Type B pancreatic cell (in vitro differentiated cells): ENCODE measurements at regions not wholly inside any gene's neighbourhood (a gene's known extent, or its start where the extent isn't known, plus 50 kb on each side); places are given as distances from the start of the nearest gene placed in this dataset.
A peak's percentile ranks its signal among the peaks of the same experiment; 100 is the strongest.

Experiments used
- DNase-seq: peaks from one replicate; pipeline ENCODE4 v3.0.0; 2021; ENCODE audit warnings: mixed read lengths; ENCODE audit not compliant: unreplicated experiment; ENCODE audit errors: extremely low spot score
- H3K27ac Mint-ChIP-seq: 2 replicates; pipeline ENCODE4 v1.8.0; 2021; ENCODE audit warnings: mild to moderate bottlenecking, mixed read lengths
- H3K27me3 Mint-ChIP-seq: 2 replicates; pipeline ENCODE4 v1.8.0; 2021; ENCODE audit warnings: mixed read lengths
- H3K36me3 Mint-ChIP-seq: 2 replicates; pipeline ENCODE4 v1.8.0; 2021; ENCODE audit warnings: mixed read lengths
- H3K4me1 Mint-ChIP-seq: one replicate; pipeline ENCODE4 v1.8.0; 2021; ENCODE audit warnings: mixed read lengths; ENCODE audit not compliant: unreplicated experiment
- H3K4me3 Mint-ChIP-seq: 2 replicates; pipeline ENCODE4 v1.8.0; 2021; ENCODE audit warnings: mild to moderate bottlenecking, mixed read lengths
- H3K9me3 Mint-ChIP-seq: 2 replicates; pipeline ENCODE4 v1.8.0; 2021; ENCODE audit warnings: mixed read lengths
- TF ChIP-seq, protein P1 (sequence below): fragments of 200-600 bp; sonication (generic); conservative IDR thresholded peaks from 2 replicates; pipeline ENCODE4 v1.5.0; 2021; ENCODE audit warnings: antibody characterized with exemption, mild to moderate bottlenecking

DNA sequence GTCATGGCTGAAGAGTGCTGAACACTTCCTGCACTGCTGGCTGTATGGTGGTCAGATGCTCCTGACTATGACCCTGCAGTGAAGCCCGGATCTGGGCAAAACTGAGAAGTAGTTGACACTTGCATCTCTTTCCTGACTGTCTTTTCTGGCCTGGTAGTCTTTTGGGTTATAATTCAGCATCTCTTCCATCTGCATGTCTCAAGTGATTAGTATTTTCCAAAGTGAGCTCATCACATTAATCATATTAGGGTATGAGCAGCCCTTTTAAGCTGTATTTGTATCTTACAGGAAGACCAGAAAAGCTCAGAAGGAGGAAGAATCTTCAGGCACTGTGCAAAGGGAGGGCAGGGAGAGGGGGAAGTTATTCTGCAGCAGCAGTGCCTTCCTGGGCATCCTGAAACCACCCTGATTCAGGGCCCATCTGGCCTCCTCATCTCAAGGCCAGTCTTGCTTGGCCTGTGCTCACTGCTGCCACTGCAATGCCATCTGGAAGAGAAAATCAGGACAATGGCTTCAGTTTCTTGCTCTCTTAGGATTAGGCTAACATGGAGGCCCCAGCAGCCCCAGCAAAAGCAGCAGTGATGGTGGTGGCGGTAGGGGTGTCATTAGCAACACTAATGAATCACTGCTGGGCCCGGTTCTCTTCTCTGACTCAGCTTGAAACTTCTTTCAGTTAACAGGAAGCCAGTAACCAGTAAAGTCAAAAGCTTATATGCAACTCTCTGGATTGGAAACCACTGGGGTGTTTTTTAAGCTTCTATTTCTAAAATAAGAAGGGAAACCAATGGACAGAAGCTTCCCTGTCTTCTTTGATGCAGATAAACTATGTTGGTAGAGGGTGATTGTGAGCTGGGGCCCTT, 63.3 kb upstream of the WDR26 start:
- peaks cover 45% of the 10 kb centered on the region for H3K4me1 Mint-ChIP-seq
- H3K4me3 Mint-ChIP-seq: peak overlapping the region; percentile 71
- H3K9me3 Mint-ChIP-seq: peaks cover 12% of the 10 kb centered on the region
- H3K27me3 Mint-ChIP-seq: no peaks in the 10 kb centered on the region
- peaks cover 4% of the 10 kb centered on the region for H3K36me3 Mint-ChIP-seq
- H3K27ac Mint-ChIP-seq: peak overlapping the region; percentile 88
- DNase-seq: no peak
- TF ChIP-seq, protein P1, sequence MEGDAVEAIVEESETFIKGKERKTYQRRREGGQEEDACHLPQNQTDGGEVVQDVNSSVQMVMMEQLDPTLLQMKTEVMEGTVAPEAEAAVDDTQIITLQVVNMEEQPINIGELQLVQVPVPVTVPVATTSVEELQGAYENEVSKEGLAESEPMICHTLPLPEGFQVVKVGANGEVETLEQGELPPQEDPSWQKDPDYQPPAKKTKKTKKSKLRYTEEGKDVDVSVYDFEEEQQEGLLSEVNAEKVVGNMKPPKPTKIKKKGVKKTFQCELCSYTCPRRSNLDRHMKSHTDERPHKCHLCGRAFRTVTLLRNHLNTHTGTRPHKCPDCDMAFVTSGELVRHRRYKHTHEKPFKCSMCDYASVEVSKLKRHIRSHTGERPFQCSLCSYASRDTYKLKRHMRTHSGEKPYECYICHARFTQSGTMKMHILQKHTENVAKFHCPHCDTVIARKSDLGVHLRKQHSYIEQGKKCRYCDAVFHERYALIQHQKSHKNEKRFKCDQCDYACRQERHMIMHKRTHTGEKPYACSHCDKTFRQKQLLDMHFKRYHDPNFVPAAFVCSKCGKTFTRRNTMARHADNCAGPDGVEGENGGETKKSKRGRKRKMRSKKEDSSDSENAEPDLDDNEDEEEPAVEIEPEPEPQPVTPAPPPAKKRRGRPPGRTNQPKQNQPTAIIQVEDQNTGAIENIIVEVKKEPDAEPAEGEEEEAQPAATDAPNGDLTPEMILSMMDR: no peak

GRCh38 chr1:224498574-224499170, 64.1 kb upstream of the WDR26 start:
- peak overlapping the region; percentile 88 for H3K27ac Mint-ChIP-seq
- TF ChIP-seq, protein P1: no peak
- H3K4me1 Mint-ChIP-seq: peaks cover 45% of the 10 kb centered on the region
- no peaks in the 10 kb centered on the region for H3K27me3 Mint-ChIP-seq
- no peak for DNase-seq
- H3K4me3 Mint-ChIP-seq: peak overlapping the region; percentile 71
- H3K9me3 Mint-ChIP-seq: peaks cover 12% of the 10 kb centered on the region
- peaks cover 4% of the 10 kb centered on the region for H3K36me3 Mint-ChIP-seq

GRCh38 chr1:224499204-224499603, 64.6 kb upstream of the WDR26 start:
- peaks cover 4% of the 10 kb centered on the region for H3K36me3 Mint-ChIP-seq
- H3K9me3 Mint-ChIP-seq: peaks cover 12% of the 10 kb centered on the region
- peak overlapping the region; percentile 32 for H3K27ac Mint-ChIP-seq
- H3K27me3 Mint-ChIP-seq: no peaks in the 10 kb centered on the region
- no peak overlapping the region for H3K4me3 Mint-ChIP-seq
- H3K4me1 Mint-ChIP-seq: peaks cover 49% of the 10 kb centered on the region
- no peak for DNase-seq
- TF ChIP-seq, protein P1: no peak

GRCh38 chr1:224500796-224501195, 66.2 kb upstream of the WDR26 start:
- H3K4me1 Mint-ChIP-seq: peaks cover 53% of the 10 kb centered on the region

DNA sequence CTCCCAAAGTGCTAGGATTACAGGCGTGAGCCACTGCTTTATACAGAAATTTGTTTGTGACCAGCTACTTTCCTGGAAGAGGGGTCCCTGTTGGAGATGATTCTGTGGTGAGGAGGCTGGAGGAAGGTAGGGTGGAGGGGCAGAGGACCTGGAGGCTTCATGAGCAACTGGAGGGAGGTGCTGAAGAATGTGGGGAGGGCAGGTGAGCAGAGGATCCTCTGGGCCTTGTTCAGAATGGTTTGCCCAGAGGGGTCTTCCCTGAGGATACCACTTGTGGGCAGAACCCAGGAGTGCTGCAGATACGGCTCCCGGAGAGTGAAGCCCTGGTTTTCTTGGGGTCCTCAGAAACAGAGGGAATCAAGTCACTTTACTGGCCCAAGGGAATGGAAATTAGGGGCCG, 67.2 kb upstream of the WDR26 start:
- no peak for DNase-seq
- peaks cover 62% of the 10 kb centered on the region for H3K4me1 Mint-ChIP-seq
- H3K36me3 Mint-ChIP-seq: peaks cover 2% of the 10 kb centered on the region
- H3K9me3 Mint-ChIP-seq: peaks cover 8% of the 10 kb centered on the region
- H3K4me3 Mint-ChIP-seq: peak overlapping the region; percentile 44
- peak overlapping the region; percentile 87 for H3K27ac Mint-ChIP-seq
- no peaks in the 10 kb centered on the region for H3K27me3 Mint-ChIP-seq
- TF ChIP-seq, protein P1: no peak

More at GRCh38 chr1:224500796-224501195, 66.2 kb upstream of the WDR26 start:
- no peak overlapping the region for H3K4me3 Mint-ChIP-seq
- peaks cover 12% of the 10 kb centered on the region for H3K9me3 Mint-ChIP-seq
- H3K27ac Mint-ChIP-seq: no peak overlapping the region
- peaks cover 4% of the 10 kb centered on the region for H3K36me3 Mint-ChIP-seq
- DNase-seq: no peak
- TF ChIP-seq, protein P1: no peak
- H3K27me3 Mint-ChIP-seq: no peaks in the 10 kb centered on the region
